ENCODE measurements at regions not wholly inside any gene's neighbourhood (a gene's known extent, or its start where the extent isn't known, plus 50 kb on each side); places are given as distances from the start of the nearest gene placed in this dataset.

DNA sequence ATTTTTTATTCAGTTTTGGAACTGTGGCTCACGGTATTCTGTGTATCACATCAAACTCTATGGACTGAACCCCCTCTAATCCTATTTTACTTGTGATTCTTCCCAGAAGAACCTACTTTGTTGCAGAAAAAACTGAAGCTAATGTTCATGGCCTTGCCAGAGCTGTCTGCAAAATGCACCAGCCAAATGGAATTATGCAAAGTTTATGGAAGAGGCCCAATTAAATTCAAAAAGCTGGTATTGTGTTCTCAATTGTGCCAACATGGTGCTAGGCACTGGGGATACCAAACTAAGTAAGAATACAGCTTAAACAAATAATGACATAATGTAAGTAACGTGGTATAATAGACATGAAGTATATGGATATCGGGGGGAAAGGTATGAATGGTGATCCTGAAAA lies 273.8 kb upstream of the DUSP10 start:
- Histone ChIP-seq H3K36me3 (no peaks in the 10 kb centered on the region), H3K27me3 (no peaks in the 10 kb centered on the region), H3K4me1 (no peaks in the 10 kb centered on the region), H3K4me3 (no peak overlapping the region), H3K27ac (no peak overlapping the region), H3K9me3 (no peaks in the 10 kb centered on the region)
- intact Hi-C loops (cut with DNase I; ENCODE audit: low total_unique reads): no loop called here
- TF ChIP-seq POLR2A (IDR thresholded peaks at IDR 0.05) (no peak), EP300 (IDR thresholded peaks at IDR 0.05; ENCODE audit: low read depth) (no peak), POLR2AphosphoS5 (IDR thresholded peaks at IDR 0.05) (no peak)
- TF ChIP-seq, protein P1, sequence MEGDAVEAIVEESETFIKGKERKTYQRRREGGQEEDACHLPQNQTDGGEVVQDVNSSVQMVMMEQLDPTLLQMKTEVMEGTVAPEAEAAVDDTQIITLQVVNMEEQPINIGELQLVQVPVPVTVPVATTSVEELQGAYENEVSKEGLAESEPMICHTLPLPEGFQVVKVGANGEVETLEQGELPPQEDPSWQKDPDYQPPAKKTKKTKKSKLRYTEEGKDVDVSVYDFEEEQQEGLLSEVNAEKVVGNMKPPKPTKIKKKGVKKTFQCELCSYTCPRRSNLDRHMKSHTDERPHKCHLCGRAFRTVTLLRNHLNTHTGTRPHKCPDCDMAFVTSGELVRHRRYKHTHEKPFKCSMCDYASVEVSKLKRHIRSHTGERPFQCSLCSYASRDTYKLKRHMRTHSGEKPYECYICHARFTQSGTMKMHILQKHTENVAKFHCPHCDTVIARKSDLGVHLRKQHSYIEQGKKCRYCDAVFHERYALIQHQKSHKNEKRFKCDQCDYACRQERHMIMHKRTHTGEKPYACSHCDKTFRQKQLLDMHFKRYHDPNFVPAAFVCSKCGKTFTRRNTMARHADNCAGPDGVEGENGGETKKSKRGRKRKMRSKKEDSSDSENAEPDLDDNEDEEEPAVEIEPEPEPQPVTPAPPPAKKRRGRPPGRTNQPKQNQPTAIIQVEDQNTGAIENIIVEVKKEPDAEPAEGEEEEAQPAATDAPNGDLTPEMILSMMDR (IDR thresholded peaks at IDR 0.05): no peak
- DNase-seq: no peak
- 84 to 87% methylated on average over 3 of the region's 3 CpGs for WGBS, 2 donors (ENCODE audit: low coverage in 1 of 2)
- in situ Hi-C loops (cut with MboI; ENCODE audit: low pct_ligation_motif_present in 1 of 4, low pct_unique_long_range_greater_than_20kb in 1 of 4, low sequenced_read_pairs in 3 of 4): no loop called here

DNA sequence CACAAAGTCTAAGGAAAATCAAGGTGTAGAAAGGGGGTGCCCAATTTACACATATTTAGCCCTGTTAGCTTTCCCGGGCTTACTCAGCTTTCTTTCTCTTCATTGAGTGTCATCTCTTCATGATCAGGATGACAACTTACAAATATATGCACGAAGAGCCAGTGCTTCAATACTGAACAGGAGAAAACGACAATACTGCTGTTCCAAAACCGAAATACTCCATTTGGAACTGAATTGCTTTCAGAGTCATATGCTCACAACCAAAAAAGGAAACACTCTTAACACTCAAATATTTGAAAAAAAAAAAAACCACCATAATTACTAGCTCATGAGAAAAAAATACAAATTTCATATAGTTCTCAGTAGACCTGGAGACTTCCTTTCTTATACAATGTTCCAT lies 272.1 kb upstream of the DUSP10 start:
- H3K4me1 ChIP-seq: no peaks in the 10 kb centered on the region
- no peak for TF ChIP-seq POLR2AphosphoS5 (IDR thresholded peaks at IDR 0.05)
- no peak for TF ChIP-seq EP300 (IDR thresholded peaks at IDR 0.05; ENCODE audit: low read depth)
- TF ChIP-seq, protein P1 (IDR thresholded peaks at IDR 0.05): no peak
- no peak for TF ChIP-seq POLR2A (IDR thresholded peaks at IDR 0.05)
- no peaks in the 10 kb centered on the region for H3K9me3 ChIP-seq
- no peaks in the 10 kb centered on the region for H3K27me3 ChIP-seq
- H3K27ac ChIP-seq: no peak overlapping the region
- H3K36me3 ChIP-seq: no peaks in the 10 kb centered on the region
- DNase-seq: no peak
- intact Hi-C loops (cut with DNase I; ENCODE audit: low total_unique reads): no loop called here
- 86 to 92% methylated on average over 4 of the region's 4 CpGs for WGBS, 2 donors (ENCODE audit: low coverage in 1 of 2)
- no peak overlapping the region for H3K4me3 ChIP-seq
- in situ Hi-C loops (cut with MboI; ENCODE audit: low pct_ligation_motif_present in 1 of 4, low pct_unique_long_range_greater_than_20kb in 1 of 4, low sequenced_read_pairs in 3 of 4): no loop called here

DNA sequence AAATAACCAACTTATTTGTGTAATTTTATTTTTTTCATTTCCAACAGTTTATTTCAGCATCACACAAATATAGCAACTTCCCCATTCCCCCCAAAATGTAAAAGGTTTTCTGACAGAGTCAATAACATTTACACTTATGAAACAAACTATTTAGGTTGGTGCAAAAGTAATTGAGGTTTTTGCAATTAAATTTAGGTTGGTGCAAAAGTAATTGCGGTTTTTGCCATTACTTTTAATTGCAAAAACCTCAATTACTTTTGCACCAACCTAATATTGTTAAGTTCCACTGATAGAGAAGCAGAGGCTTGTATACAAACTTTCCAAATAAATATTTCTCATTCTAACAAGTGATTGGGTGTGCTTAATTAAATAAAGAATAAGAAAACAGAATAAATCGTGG lies 270.9 kb upstream of the DUSP10 start:
- in situ Hi-C loops (cut with MboI; ENCODE audit: low pct_ligation_motif_present in 1 of 4, low pct_unique_long_range_greater_than_20kb in 1 of 4, low sequenced_read_pairs in 3 of 4) (no loop called here), intact Hi-C loops (cut with DNase I; ENCODE audit: low total_unique reads) (no loop called here)
- no peak overlapping the region for H3K27ac ChIP-seq
- no peaks in the 10 kb centered on the region for H3K36me3 ChIP-seq
- no peaks in the 10 kb centered on the region for H3K9me3 ChIP-seq
- TF ChIP-seq POLR2A (IDR thresholded peaks at IDR 0.05) (no peak), POLR2AphosphoS5 (IDR thresholded peaks at IDR 0.05) (no peak), EP300 (IDR thresholded peaks at IDR 0.05; ENCODE audit: low read depth) (no peak)
- TF ChIP-seq, protein P1 (IDR thresholded peaks at IDR 0.05): no peak
- no peak overlapping the region for H3K4me3 ChIP-seq
- H3K4me1 ChIP-seq: no peaks in the 10 kb centered on the region
- H3K27me3 ChIP-seq: no peaks in the 10 kb centered on the region
- 67 to 79% methylated on average over 2 of the region's 2 CpGs for WGBS, 2 donors (ENCODE audit: low coverage in 1 of 2)
- no peak for DNase-seq

DNA sequence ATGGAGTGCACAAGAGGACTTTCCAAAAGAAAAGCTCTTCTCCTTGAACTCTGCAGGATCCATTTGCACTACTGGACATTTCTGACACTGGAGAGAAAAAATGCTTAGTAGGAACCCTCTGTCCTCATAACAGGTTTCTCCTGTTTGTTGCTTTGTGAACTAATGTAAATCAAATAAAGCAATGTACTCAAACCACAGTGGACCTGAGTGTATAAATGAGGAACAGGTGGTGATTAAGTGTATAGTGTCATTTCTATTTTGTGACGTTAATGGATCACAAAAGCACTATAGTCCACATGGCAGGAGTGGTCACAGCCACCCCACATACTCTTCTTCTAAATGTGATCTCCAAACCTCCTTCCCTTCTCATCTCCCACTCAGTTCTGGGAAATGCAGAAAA lies 268.4 kb upstream of the DUSP10 start:
- no peaks in the 10 kb centered on the region for H3K9me3 ChIP-seq
- no peaks in the 10 kb centered on the region for H3K36me3 ChIP-seq
- no peaks in the 10 kb centered on the region for H3K4me1 ChIP-seq
- no peak for TF ChIP-seq EP300 (IDR thresholded peaks at IDR 0.05; ENCODE audit: low read depth)
- TF ChIP-seq, protein P1 (IDR thresholded peaks at IDR 0.05): no peak
- TF ChIP-seq POLR2AphosphoS5 (IDR thresholded peaks at IDR 0.05): no peak
- no peak for TF ChIP-seq POLR2A (IDR thresholded peaks at IDR 0.05)
- in situ Hi-C loops (cut with MboI; ENCODE audit: low pct_ligation_motif_present in 1 of 4, low pct_unique_long_range_greater_than_20kb in 1 of 4, low sequenced_read_pairs in 3 of 4): no loop called here
- H3K27ac ChIP-seq: no peak overlapping the region
- DNase-seq: no peak
- WGBS, 2 donors (ENCODE audit: low coverage in 1 of 2): 57 to 81% methylated on average over 1 of the region's 1 CpG
- intact Hi-C loops (cut with DNase I; ENCODE audit: low total_unique reads): no loop called here
- H3K4me3 ChIP-seq: no peak overlapping the region
- H3K27me3 ChIP-seq: no peaks in the 10 kb centered on the region
